Endothelial cell of umbilical vein (primary cell): ENCODE measurements at regions not wholly inside any gene's neighbourhood (a gene's known extent, or its start where the extent isn't known, plus 50 kb on each side); places are given as distances from the start of the nearest gene placed in this dataset.

Experiments
- BruUV-seq: library from RNA; stranded (reverse); fragments of 400-500 nt; replicated peaks from 2 replicates; lab custom pipeline; 2021; lab: Mats Ljungman, UMichigan
- CTCF ChIA-PET: fragments of 300-600, 350-600 bp; sonication (Branson Sonifier 250); formaldehyde crosslinking; loops from one replicate; lab custom pipeline; 2021; ENCODE audit warnings: antibody characterized with exemption, inconsistent platforms; lab: Charles Lee
- POLR2A ChIA-PET: fragments of 300-600, 350-600 bp; sonication (Branson Sonifier 250); formaldehyde crosslinking; loops from one replicate; lab custom pipeline; 2021; ENCODE audit warnings: antibody characterized with exemption, inconsistent platforms; lab: Charles Lee
- DNase-seq: peaks from one replicate; pipeline ENCODE4 v3.0.0-alpha.2; 2011; ENCODE audit warnings: low read depth, low spot score
- FAIRE-seq: peaks from 2 replicates; lab custom pipeline; 2011; peaks lifted over from hg19 to GRCh38; lab: Jason Lieb, UNC
- H2AFZ ChIP-seq: 2 replicates; pipeline ENCODE4 v1.6.0; 2012; ENCODE audit warnings: low read depth, low read length, control low read depth, inconsistent platforms
- H3K27ac ChIP-seq: 2 replicates; pipeline ENCODE4 v1.5.1; 2011; ENCODE audit warnings: low read depth, mild to moderate bottlenecking, control low read depth, low read length, moderate library complexity; ENCODE audit not compliant: insufficient read depth
- H3K27me3 ChIP-seq, 2 experiments: 2 replicates each; pipeline versions ENCODE4 v1.6.0 to v1.6.1; 2011; ENCODE audit warnings: low read length in 2 of 2, mixed read lengths in 1 of 2; ENCODE audit not compliant: control insufficient read depth in 2 of 2, insufficient read depth in 2 of 2
- H3K36me3 ChIP-seq, 2 experiments: 2 replicates in 1 of 2; 3 replicates in 1 of 2; pipeline ENCODE4 v1.5.1; 2011; ENCODE audit warnings: low read length in 2 of 2, mild to moderate bottlenecking in 1 of 2, moderate library complexity in 1 of 2; ENCODE audit not compliant: control insufficient read depth in 2 of 2, insufficient read depth in 2 of 2; ENCODE audit errors: extremely low read depth in 1 of 2
- H3K4me1 ChIP-seq: 3 replicates; pipeline ENCODE4 v1.5.1; 2011; ENCODE audit warnings: mild to moderate bottlenecking, low read length; ENCODE audit not compliant: control insufficient read depth, insufficient read depth; ENCODE audit errors: extremely low read depth
- H3K4me2 ChIP-seq: 2 replicates; pipeline ENCODE4 v1.6.1; 2011; ENCODE audit warnings: low read length, control low read depth, mixed read lengths; ENCODE audit not compliant: insufficient read depth
- H3K4me3 ChIP-seq, 3 experiments: fragments of 200-600 bp in 1 of 3; sonication (generic), shearing (Covaris generic) in 1 of 3; replicated peaks in 1 of 3; 2 replicates each; pipeline ENCODE4 v1.5.1; 2011 to 2016; ENCODE audit warnings: control low read depth in 3 of 3, low read length in 3 of 3, mild to moderate bottlenecking in 2 of 3, inconsistent platforms in 1 of 3, low read depth in 1 of 3, moderate library complexity in 1 of 3; ENCODE audit not compliant: insufficient read depth in 1 of 3
- H3K79me2 ChIP-seq: 2 replicates; pipeline ENCODE4 v1.6.0; 2012; ENCODE audit warnings: low read length, inconsistent platforms; ENCODE audit not compliant: control insufficient read depth, insufficient read depth
- H3K9ac ChIP-seq: replicated peaks from 2 replicates; pipeline ENCODE3; 2011; ENCODE audit warnings: low read length, control low read depth; ENCODE audit not compliant: insufficient read depth; ENCODE audit errors: extremely low read depth
- H3K9me1 ChIP-seq: replicated peaks from 3 replicates; pipeline ENCODE4 v1.6.0; 2011; ENCODE audit warnings: mild to moderate bottlenecking, low read length; ENCODE audit not compliant: control insufficient read depth, insufficient read depth; ENCODE audit errors: extremely low read depth
- H3K9me3 ChIP-seq: replicated peaks from 2 replicates; pipeline ENCODE4 v1.5.1; 2012; ENCODE audit warnings: low read length, inconsistent platforms; ENCODE audit not compliant: control insufficient read depth, insufficient read depth
- H4K20me1 ChIP-seq: replicated peaks from 2 replicates; pipeline ENCODE3; 2011; ENCODE audit warnings: mild to moderate bottlenecking, low read length; ENCODE audit not compliant: control insufficient read depth, insufficient read depth; ENCODE audit errors: extremely low read depth
- EZH2 ChIP-seq: IDR thresholded peaks from 2 replicates; pipeline ENCODE4 v1.6.1; 2012; ENCODE audit warnings: borderline replicate concordance, low read depth, mild to moderate bottlenecking, moderate library complexity, low read length, inconsistent platforms; ENCODE audit not compliant: severe bottlenecking
- FOS ChIP-seq: IDR thresholded peaks from 2 replicates; pipeline ENCODE4 v1.6.1; 2011; ENCODE audit warnings: mild to moderate bottlenecking, low read length, moderate library complexity, borderline replicate concordance; ENCODE audit not compliant: insufficient read depth
- GATA2 ChIP-seq: IDR thresholded peaks from 2 replicates; pipeline ENCODE4 v1.7.0; 2011; ENCODE audit warnings: low read depth, mild to moderate bottlenecking, moderate library complexity, mixed read lengths, low read length; ENCODE audit not compliant: insufficient read length, insufficient read depth
- JUN ChIP-seq: IDR thresholded peaks from 2 replicates; pipeline ENCODE4 v1.6.1; 2011; ENCODE audit warnings: borderline replicate concordance, low read depth; ENCODE audit not compliant: insufficient read length, insufficient read depth
- MYC ChIP-seq: IDR thresholded peaks from one replicate; pipeline ENCODE4 v1.6.1; 2011; ENCODE audit warnings: mild to moderate bottlenecking, low read depth, low read length
- POLR2A ChIP-seq: IDR thresholded peaks from 2 replicates; pipeline ENCODE4 v1.6.1; 2012; ENCODE audit warnings: low read depth, mild to moderate bottlenecking, control low read depth, low read length
- POLR2AphosphoS5 ChIP-seq: IDR thresholded peaks from 2 replicates; pipeline ENCODE4 v1.6.1; 2012; ENCODE audit warnings: low read depth, mild to moderate bottlenecking, control low read depth, low read length, moderate library complexity; ENCODE audit not compliant: insufficient read depth
- dilution Hi-C: fragments of 300-500 bp; cut with MboI; formaldehyde crosslinking; loops from one replicate; pipeline ENCODE4 v1.15.0; 2019; ENCODE audit warnings: low sequenced_read_pairs; ENCODE audit not compliant: extremely low pct_ligation_motif_present
- intact Hi-C: fragments of 100-400 bp; cut with micrococcal nuclease; formaldehyde crosslinking; loops from one replicate; pipeline ENCODE4 v1.10.0; 2022
- TF ChIP-seq, protein P1 (sequence below), 2 donors: IDR thresholded peaks; 1 replicate in 1 of 2; 2 replicates in 1 of 2; pipeline ENCODE4 v1.5.1; 2011; ENCODE audit warnings: low read length in 2 of 2, mild to moderate bottlenecking in 2 of 2, moderate library complexity in 2 of 2, control low read depth in 1 of 2, inconsistent platforms in 1 of 2, low read depth in 1 of 2; ENCODE audit not compliant: insufficient read depth in 1 of 2; ENCODE audit errors: extremely low read depth in 1 of 2
- TF ChIP-seq, protein P2 (sequence below): IDR thresholded peaks from 2 replicates; pipeline ENCODE4 v1.6.1; 2011; ENCODE audit not compliant: insufficient read depth, insufficient read length

DNA sequence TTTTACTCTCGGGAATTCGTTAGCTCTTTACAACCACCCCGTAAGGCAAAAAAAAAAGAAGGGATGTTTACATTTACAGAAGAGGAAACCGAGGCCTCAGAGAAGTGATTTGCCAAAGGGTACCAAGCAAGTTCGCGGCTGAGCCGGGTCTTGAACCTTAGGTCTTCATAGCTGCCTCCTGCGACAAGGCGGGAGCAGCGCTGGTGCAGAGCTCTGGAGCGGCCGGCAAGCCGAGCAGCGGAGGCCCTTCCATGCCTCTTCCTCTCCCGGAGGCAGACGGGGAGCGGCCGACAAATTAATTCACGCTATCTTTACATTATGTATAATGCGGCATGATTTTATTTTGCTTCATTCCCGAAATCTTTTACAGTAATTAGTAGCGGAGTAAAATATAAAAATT lies 536.3 kb downstream of the INSC start:
- CTCF ChIA-PET = interaction anchor here (2.8 to 3.8 kb wide), 2 partner anchors 955 to 962 kb away, joined by 14 to 77 read pairs; no protein-coding TSS in a partner anchor
- TF ChIP-seq POLR2AphosphoS5 = no peak
- TF ChIP-seq FOS = no peak
- TF ChIP-seq EZH2 = no peak
- TF ChIP-seq JUN = no peak
- TF ChIP-seq, protein P1, sequence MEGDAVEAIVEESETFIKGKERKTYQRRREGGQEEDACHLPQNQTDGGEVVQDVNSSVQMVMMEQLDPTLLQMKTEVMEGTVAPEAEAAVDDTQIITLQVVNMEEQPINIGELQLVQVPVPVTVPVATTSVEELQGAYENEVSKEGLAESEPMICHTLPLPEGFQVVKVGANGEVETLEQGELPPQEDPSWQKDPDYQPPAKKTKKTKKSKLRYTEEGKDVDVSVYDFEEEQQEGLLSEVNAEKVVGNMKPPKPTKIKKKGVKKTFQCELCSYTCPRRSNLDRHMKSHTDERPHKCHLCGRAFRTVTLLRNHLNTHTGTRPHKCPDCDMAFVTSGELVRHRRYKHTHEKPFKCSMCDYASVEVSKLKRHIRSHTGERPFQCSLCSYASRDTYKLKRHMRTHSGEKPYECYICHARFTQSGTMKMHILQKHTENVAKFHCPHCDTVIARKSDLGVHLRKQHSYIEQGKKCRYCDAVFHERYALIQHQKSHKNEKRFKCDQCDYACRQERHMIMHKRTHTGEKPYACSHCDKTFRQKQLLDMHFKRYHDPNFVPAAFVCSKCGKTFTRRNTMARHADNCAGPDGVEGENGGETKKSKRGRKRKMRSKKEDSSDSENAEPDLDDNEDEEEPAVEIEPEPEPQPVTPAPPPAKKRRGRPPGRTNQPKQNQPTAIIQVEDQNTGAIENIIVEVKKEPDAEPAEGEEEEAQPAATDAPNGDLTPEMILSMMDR (IDR thresholded peaks at IDR 0.05; ENCODE audit: extremely low read depth in 1 of 2, insufficient read depth in 1 of 2, low read depth in 1 of 2, low read length in 2 of 2) = no peak
- TF ChIP-seq POLR2A = no peak
- TF ChIP-seq, protein P2, sequence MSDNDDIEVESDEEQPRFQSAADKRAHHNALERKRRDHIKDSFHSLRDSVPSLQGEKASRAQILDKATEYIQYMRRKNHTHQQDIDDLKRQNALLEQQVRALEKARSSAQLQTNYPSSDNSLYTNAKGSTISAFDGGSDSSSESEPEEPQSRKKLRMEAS = no peak
- no peak for TF ChIP-seq MYC
- no peak for TF ChIP-seq GATA2
- Histone ChIP-seq H3K4me2 (no peak overlapping the region), H3K9ac (no peak overlapping the region), H3K27ac (no peak overlapping the region), H3K36me3 (no peaks in the 10 kb centered on the region), H4K20me1 (no peaks in the 10 kb centered on the region), H3K9me3 (no peaks in the 10 kb centered on the region), H3K9me1 (no peaks in the 10 kb centered on the region), H3K4me1 (peaks cover 3% of the 10 kb centered on the region), H2AFZ (no peak overlapping the region), H3K4me3 (no peak overlapping the region), H3K79me2 (no peaks in the 10 kb centered on the region), H3K27me3 (no peaks in the 10 kb centered on the region)
- dilution Hi-C loops (no loop called here), intact Hi-C loops (loop anchor here (2.0 kb wide), 1 partner anchor 168 kb away; no protein-coding TSS in a partner anchor)
- no TSS peak for BruUV-seq
- FAIRE-seq (no peak), DNase-seq (no peak)
- POLR2A ChIA-PET = interaction anchor here (0.7 kb wide), 1 partner anchor 861 kb away, joined by 5 read pairs; no protein-coding TSS in a partner anchor
